DND-41 (cell line): ENCODE measurements at regions not wholly inside any gene's neighbourhood (a gene's known extent, or its start where the extent isn't known, plus 50 kb on each side); places are given as distances from the start of the nearest gene placed in this dataset.
"Not testable (repeated sequence)": the region's sequence is repeated elsewhere in the genome, so short reads cannot be mapped to it uniquely, and the experiment has no call there.

Source experiments
- ATAC-seq: fragments of 200-7000 bp; cut with Tn5 transposase; 3 replicates; pipeline ENCODE4 v1.9.1; 2021; ENCODE audit warnings: low read depth; ENCODE audit not compliant: insufficient read depth
- DNase-seq: peaks from one replicate; pipeline ENCODE4 v3.0.0-alpha.2; 2020
- H2AFZ ChIP-seq: 2 replicates; pipeline ENCODE4 v1.6.0; 2012; ENCODE audit warnings: low read depth, low read length
- H3K27ac ChIP-seq: 2 replicates; pipeline ENCODE4 v1.5.1; 2012; ENCODE audit warnings: low read length, inconsistent platforms
- H3K27me3 ChIP-seq: fragments of 200-600 bp; sonication (generic); 2 replicates; pipeline ENCODE4 v1.6.0; 2012; ENCODE audit warnings: low read length, mild to moderate bottlenecking, inconsistent platforms; ENCODE audit not compliant: insufficient read depth, poor library complexity
- H3K36me3 ChIP-seq: 2 replicates; pipeline ENCODE4 v1.5.1; 2012; ENCODE audit warnings: low read length, inconsistent platforms; ENCODE audit not compliant: insufficient read depth
- H3K4me1 ChIP-seq: 2 replicates; pipeline ENCODE4 v1.5.1; 2012; ENCODE audit warnings: mild to moderate bottlenecking, low read length; ENCODE audit not compliant: insufficient read depth
- H3K4me2 ChIP-seq: 2 replicates; pipeline ENCODE4 v1.6.0; 2012; ENCODE audit warnings: mild to moderate bottlenecking, moderate library complexity, low read length, inconsistent platforms; ENCODE audit not compliant: insufficient read depth
- H3K4me3 ChIP-seq, 2 experiments: fragments of 200-600 bp in 1 of 2; shearing (Covaris generic) in 1 of 2; 2 replicates each; pipeline ENCODE4 v1.5.1; 2012 to 2016; ENCODE audit warnings: inconsistent platforms in 2 of 2, low read length in 2 of 2, mild to moderate bottlenecking in 2 of 2, low read depth in 1 of 2, moderate library complexity in 1 of 2
- H3K79me2 ChIP-seq: 2 replicates; pipeline ENCODE4 v1.6.0; 2012; ENCODE audit warnings: low read length, inconsistent platforms; ENCODE audit not compliant: insufficient read depth
- H3K9ac ChIP-seq: 2 replicates; pipeline ENCODE4 v1.6.0; 2012; ENCODE audit warnings: low read depth, mild to moderate bottlenecking, inconsistent platforms, low read length, moderate library complexity
- H3K9me3 ChIP-seq: 2 replicates; pipeline ENCODE4 v1.5.1; 2012; ENCODE audit warnings: low read length, moderate library complexity, mild to moderate bottlenecking, inconsistent platforms; ENCODE audit not compliant: insufficient read depth, severe bottlenecking
- H4K20me1 ChIP-seq: 2 replicates; pipeline ENCODE4 v1.6.0; 2012; ENCODE audit warnings: low read length; ENCODE audit not compliant: insufficient read depth
- CTCF ChIP-seq: IDR thresholded peaks from 2 replicates; pipeline ENCODE4 v1.5.1; 2012; ENCODE audit warnings: borderline replicate concordance, low read length, moderate library complexity, mild to moderate bottlenecking; ENCODE audit not compliant: poor library complexity, severe bottlenecking; ENCODE audit errors: extremely low read depth
- EZH2 ChIP-seq: IDR thresholded peaks from 3 replicates; pipeline ENCODE4 v1.6.1; 2012; ENCODE audit warnings: borderline replicate concordance, low read depth, mild to moderate bottlenecking, moderate library complexity, low read length, inconsistent platforms; ENCODE audit not compliant: severe bottlenecking

GRCh38 chr16:22712471-22712870 is 101.5 kb upstream of the HS3ST2 start:
- Histone ChIP-seq H4K20me1 (no peaks in the 10 kb centered on the region), H3K9me3 (peaks cover 3% of the 10 kb centered on the region), H3K27ac (no peak overlapping the region), H3K9ac (no peak overlapping the region), H3K27me3 (no peaks in the 10 kb centered on the region), H3K4me3 (no peak overlapping the region), H3K4me2 (no peak overlapping the region), H3K36me3 (no peaks in the 10 kb centered on the region), H3K79me2 (no peaks in the 10 kb centered on the region), H3K4me1 (no peaks in the 10 kb centered on the region), H2AFZ (no peak overlapping the region)
- DNase-seq: no peak
- no peak for TF ChIP-seq EZH2
- no peak for TF ChIP-seq CTCF
- no peak for ATAC-seq

GRCh38 chr16:22718598-22718997 is 95.4 kb upstream of the HS3ST2 start:
- not testable (repeated sequence) for H3K27ac ChIP-seq, H3K79me2 ChIP-seq

GRCh38 chr16:22719945-22720344 is 94.0 kb upstream of the HS3ST2 start:
- TF ChIP-seq EZH2 (no peak), CTCF (no peak)
- H2AFZ ChIP-seq: no peak overlapping the region
- no peaks in the 10 kb centered on the region for H3K9me3 ChIP-seq
- no peaks in the 10 kb centered on the region for H3K4me1 ChIP-seq
- no peaks in the 10 kb centered on the region for H3K36me3 ChIP-seq
- ATAC-seq (no peak), DNase-seq (no peak)
- H3K27ac ChIP-seq: no peak overlapping the region
- H3K9ac ChIP-seq: no peak overlapping the region
- no peak overlapping the region for H3K4me2 ChIP-seq
- H3K4me3 ChIP-seq: no peak overlapping the region
- no peaks in the 10 kb centered on the region for H3K27me3 ChIP-seq
- H4K20me1 ChIP-seq: no peaks in the 10 kb centered on the region
- no peaks in the 10 kb centered on the region for H3K79me2 ChIP-seq

More at GRCh38 chr16:22718598-22718997, 95.4 kb upstream of the HS3ST2 start:
- not testable (repeated sequence) for H3K4me1 ChIP-seq, H3K9ac ChIP-seq, H3K4me2 ChIP-seq, H2AFZ ChIP-seq, H3K9me3 ChIP-seq, ATAC-seq, H3K36me3 ChIP-seq, H4K20me1 ChIP-seq, H3K27me3 ChIP-seq, DNase-seq, H3K4me3 ChIP-seq

GRCh38 chr16:22721511-22722100 is 92.4 kb upstream of the HS3ST2 start:
- Histone ChIP-seq H3K4me2 (no peak overlapping the region), H3K36me3 (no peaks in the 10 kb centered on the region), H3K4me1 (no peaks in the 10 kb centered on the region), H3K9ac (no peak overlapping the region), H2AFZ (no peak overlapping the region), H3K9me3 (no peaks in the 10 kb centered on the region), H3K27ac (no peak overlapping the region), H3K27me3 (no peaks in the 10 kb centered on the region), H3K79me2 (no peaks in the 10 kb centered on the region), H4K20me1 (no peaks in the 10 kb centered on the region), H3K4me3 (no peak overlapping the region)
- TF ChIP-seq CTCF (no peak), EZH2 (no peak)
- DNase-seq (no peak), ATAC-seq (no peak)

GRCh38 chr16:22722551-22723541 is 91.1 kb upstream of the HS3ST2 start:
- not testable (repeated sequence) for DNase-seq, H3K27ac ChIP-seq, H4K20me1 ChIP-seq, ATAC-seq, H3K4me3 ChIP-seq, H3K9ac ChIP-seq, H3K4me2 ChIP-seq, H2AFZ ChIP-seq, H3K36me3 ChIP-seq, H3K27me3 ChIP-seq, H3K4me1 ChIP-seq, H3K9me3 ChIP-seq, H3K79me2 ChIP-seq
